Testis (tissue), 2 donors: ENCODE measurements at regions not wholly inside any gene's neighbourhood (a gene's known extent, or its start where the extent isn't known, plus 50 kb on each side); places are given as distances from the start of the nearest gene placed in this dataset.

Experiments
- POLR2A ChIP-seq: fragments of 450-650 bp; IDR thresholded peaks from one replicate; pipeline ENCODE4 v1.6.1; 2017; ENCODE audit warnings: antibody characterized with exemption, mild to moderate bottlenecking, moderate library complexity
- TF ChIP-seq, protein P1 (sequence below), 3 experiments: fragments of 450-650 bp in 2 of 3; fragments of 200-600 bp in 1 of 3; sonication (generic) in 1 of 3; IDR thresholded peaks; one replicate each; pipeline ENCODE4 v1.5.1; 2016 to 2019; ENCODE audit warnings: antibody characterized with exemption in 3 of 3, mild to moderate bottlenecking in 2 of 3, moderate library complexity in 1 of 3

DNA sequence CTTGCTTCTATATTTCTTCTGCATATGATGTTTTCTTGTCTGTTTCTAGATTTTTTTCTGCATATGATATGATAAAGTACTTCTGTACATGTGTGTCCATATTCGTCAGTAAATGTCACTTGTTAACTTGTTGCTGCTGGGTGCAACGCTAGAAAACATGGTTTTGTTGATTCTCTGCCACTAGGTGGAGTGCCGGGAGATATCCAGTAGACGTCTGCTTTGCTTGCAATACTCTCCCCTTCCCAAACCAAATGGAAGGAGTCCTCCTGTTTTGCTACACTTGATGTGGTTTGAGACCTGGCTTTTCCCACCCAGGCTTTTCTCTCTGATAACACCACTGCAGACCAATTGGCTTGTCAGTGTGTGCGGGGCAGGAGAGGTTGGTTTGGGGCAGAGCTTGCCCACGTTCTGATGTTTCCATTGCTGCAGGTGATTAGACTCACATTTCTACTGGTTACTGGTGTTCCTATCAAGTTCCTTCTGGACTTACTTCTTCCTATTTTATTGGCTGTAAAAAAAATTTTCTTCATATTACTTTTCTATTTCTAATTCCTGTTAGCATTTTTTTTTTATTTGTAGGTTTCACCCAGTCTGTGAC is 900.0 kb upstream of the CDH10 start:
- TF ChIP-seq, protein P1, sequence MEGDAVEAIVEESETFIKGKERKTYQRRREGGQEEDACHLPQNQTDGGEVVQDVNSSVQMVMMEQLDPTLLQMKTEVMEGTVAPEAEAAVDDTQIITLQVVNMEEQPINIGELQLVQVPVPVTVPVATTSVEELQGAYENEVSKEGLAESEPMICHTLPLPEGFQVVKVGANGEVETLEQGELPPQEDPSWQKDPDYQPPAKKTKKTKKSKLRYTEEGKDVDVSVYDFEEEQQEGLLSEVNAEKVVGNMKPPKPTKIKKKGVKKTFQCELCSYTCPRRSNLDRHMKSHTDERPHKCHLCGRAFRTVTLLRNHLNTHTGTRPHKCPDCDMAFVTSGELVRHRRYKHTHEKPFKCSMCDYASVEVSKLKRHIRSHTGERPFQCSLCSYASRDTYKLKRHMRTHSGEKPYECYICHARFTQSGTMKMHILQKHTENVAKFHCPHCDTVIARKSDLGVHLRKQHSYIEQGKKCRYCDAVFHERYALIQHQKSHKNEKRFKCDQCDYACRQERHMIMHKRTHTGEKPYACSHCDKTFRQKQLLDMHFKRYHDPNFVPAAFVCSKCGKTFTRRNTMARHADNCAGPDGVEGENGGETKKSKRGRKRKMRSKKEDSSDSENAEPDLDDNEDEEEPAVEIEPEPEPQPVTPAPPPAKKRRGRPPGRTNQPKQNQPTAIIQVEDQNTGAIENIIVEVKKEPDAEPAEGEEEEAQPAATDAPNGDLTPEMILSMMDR (IDR thresholded peaks at IDR 0.05), result peak in 2 of 3 experiments; percentile 26 to 48
- no peak for TF ChIP-seq POLR2A
